ENCODE measurements at regions not wholly inside any gene's neighbourhood (a gene's known extent, or its start where the extent isn't known, plus 50 kb on each side); places are given as distances from the start of the nearest gene placed in this dataset.
A peak's percentile ranks its signal among the peaks of the same experiment; 100 is the strongest.
"Not testable (repeated sequence)": the region's sequence is repeated elsewhere in the genome, so short reads cannot be mapped to it uniquely, and the experiment has no call there.

DNA sequence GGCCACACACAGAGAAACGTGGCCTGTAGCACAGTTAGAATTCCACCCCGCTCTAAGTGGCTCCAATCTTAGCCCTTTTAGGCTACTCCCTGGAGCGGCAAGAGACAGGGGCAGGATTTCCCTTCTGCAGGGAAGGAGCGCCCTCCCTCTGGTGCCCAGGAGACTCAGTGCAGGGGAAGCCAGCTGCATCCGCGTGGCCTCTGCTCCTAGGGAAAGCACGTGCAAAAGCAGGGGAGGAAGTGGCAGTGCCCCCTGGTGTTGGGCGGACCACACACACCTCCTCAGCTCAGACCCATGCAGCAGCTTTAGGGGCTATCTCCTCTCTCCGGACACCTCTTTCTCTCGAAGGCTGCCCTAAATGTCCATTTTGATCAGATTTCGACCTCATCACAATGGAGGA lies 50.0 kb downstream of the SPRING1 start:
- peak; percentile 54 for DNase-seq

DNA sequence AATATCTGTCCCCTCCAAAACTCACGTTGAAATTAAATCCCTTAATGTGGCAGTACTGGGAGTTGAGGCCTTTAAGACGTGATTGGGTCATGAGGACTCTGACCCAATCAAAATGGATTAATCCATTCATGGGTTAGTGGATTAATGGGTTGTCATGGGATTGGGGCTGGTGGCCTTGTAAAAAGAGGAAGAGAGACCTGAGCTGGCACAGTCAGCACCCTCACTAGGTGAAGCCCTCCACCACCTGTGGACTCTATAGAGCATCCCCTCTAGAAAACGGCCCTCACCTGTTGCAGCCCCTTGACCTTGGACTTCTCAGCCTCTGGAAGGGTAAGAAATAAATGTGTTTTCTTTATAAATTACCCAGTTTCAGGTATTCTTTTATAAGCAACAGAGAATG lies 53.0 kb downstream of the SPRING1 start:
- no peak for DNase-seq

DNA sequence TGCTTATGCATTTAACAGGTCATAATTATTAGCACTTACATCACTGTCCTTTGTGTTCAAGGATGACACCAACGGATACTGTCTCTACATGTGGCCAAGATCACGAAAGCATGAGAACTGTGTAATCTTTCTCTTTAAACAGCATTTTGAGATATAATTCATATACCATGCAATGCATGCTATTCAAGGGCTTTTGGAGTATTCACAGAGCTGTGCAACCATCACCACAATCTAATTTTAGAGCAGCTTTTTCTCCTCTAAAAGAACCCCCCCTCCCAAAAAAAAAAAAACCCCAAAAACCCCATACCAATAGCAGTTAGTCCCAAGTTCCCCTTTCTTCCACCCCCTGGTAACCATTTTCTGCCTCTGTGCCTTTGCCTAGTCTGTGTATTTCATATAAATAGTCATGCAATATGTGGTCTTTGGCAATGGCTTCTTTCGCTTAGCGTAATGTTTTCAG lies 60.6 kb downstream of the SPRING1 start:
- peak; percentile 94 for DNase-seq

DNA sequence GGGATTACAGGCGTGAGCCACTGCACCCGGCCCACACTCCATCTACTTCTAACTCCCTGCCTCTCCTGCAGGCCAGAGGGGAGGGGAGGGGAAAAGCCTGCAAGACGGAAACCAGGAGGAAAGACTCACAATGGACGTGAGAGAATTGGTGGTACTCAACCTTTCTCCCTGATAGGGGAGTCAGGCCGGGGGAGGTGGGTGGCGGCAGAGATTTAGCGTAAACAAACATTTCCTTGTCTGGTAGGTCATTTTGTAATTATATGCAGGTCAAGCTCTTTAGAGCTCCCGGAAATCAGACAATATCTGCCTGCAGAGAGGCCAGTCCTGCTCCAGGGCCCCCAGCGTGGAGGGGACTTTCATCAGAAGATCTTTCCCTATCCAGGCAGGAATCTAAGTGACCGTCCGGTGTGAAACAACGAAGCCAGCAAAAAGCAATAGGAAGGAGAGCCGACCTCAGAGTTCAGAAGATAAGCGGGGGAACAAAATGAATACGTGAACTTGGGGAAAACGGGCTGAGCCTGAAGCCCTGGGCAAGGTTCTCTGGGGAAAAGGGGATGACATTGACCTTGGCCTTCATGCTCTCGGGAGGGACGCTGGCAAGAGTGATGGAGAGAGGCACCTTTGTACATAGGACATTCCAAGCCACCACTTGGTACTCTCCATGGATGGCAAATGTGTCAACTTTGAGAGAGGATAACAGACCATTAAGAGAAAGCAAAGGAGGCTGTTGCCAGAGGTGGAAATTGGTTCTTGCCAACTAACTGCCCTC lies 62.3 kb downstream of the SPRING1 start:
- DNase-seq, result no peak

GRCh38 chr12:116674643-116675183 lies 63.2 kb downstream of the SPRING1 start:
- no peak for DNase-seq

DNA sequence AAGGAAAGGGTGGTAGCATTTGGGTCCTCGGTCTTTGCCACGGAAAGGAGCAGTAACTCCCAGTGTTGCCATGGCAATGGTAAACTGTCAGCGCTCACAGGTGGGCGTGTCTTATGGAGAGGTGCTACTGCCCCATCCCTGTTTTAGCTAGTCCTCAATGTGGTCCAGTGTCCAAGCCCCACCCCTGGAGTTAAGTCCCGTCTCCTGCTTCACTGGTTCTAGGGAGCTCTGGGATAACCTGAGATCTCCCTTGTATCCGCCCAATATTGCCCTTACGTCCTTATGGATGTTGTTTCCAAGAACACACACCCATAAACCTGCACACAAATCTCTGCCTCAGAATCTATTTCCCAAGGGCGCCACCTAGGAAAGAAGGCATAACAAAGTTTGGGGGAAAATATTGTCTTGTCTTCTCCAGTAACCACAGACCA lies 64.2 kb downstream of the SPRING1 start:
- no peak for DNase-seq

DNA sequence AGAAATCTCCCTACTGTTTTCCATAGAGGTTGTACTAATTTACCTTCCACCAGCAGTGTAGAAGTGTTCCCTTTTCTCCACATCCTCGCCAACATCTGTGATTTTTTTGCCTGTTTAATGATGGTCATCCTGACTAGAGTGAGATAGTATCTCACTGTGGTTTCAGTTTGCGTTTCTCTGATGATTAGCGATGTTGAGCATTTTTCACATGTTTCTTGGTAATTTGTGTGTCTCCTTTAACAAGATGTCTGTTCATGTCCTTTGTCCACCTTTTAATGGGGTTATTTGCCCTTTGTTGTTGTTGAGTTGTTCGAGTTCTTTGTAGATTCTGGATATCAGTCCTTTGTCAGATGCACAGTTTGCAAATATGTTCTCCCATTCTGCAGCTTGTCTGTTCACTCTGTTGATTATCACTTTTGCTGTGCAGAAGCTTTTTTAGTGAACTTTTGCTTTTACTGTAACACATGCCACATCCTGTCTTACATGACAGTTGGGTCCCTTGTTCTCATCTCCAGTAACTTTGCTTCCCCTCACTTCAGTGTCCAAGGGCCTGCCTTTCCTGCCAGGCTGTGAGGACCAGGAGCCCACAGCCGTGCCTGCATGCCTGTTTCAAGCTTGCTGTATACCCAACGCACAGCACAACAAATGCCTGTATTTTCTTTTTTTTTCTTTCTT lies 64.9 kb downstream of the SPRING1 start:
- DNase-seq, result no peak

DNA sequence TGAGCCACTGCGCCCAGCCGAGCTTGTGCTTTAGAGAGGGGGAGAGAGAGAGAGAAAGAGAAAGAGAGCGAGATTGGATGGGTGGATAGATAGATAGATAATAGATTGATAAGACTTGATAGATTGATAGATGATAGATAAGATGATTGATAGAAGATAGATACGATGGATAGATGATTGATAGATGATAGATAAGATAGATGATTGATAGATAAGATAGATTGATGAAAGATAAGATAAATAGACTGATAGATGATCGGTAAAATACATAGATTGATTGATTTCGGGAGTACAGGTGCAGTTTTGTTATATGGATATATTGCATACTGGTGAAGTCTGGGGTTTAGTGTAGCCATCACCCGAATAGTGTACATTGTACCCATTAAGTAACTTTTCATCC lies 65.9 kb downstream of the SPRING1 start:
- no peak for DNase-seq

GRCh38 chr12:116670859-116671258 lies 67.0 kb downstream of the SPRING1 start:
- no peak for DNase-seq

DNA sequence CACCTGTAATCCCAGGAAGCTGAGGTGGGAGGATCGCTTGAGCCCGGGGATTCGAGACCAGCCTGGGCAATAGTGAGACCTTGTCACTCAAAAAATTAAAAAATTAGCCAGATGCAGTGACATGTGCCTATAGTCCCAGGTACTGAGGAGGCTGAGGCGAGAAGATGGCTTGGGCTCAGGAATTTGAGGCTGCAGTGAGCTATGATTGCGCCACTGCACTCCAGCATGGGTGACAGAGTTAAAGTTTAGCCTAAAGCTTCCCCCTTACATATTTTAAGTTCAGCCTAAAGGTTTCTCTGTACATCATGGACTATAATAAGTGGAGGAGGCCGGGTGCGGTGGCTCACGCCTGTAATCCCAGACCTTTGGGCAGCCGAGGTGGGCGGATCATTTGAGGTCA lies 70.1 kb downstream of the SPRING1 start:
- no peak for DNase-seq

- not testable (repeated sequence) for DNase-seq
Measured at GRCh38 chr12:116666829-116667228, 71.0 kb downstream of the SPRING1 start.

GRCh38 chr12:116666305-116666673 lies 71.6 kb downstream of the SPRING1 start:
- DNase-seq, result no peak

DNA sequence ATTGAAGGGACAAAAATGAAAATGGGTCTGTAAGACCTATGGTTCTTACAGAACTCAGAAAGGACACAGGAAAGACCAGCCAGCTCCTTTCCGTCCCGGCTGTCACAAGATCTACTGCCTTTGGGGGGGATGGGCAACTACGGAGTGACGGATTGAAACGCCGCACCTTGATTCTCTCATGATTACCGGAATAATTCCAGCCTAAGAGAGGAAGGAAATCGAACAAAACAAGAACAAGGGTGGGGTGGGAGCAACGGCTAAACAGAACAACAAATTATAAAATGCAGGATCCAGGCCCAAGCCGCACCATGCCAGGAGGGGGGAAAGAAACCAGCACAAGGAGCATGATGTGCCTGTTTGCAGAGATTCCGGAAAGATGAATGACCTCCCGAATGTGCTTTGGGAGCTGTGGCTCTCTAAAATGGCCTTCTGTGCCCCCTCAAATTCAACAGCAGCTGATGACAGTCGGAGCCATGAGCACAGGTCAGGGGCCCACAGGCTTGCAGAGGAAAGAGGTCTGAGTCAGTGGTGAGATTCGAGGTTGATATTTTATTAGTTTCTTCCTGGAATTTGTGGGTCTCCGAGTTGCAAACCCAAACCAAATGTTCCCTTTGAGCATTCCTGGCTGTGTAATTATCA lies 72.1 kb downstream of the SPRING1 start:
- no peak for DNase-seq

DNA sequence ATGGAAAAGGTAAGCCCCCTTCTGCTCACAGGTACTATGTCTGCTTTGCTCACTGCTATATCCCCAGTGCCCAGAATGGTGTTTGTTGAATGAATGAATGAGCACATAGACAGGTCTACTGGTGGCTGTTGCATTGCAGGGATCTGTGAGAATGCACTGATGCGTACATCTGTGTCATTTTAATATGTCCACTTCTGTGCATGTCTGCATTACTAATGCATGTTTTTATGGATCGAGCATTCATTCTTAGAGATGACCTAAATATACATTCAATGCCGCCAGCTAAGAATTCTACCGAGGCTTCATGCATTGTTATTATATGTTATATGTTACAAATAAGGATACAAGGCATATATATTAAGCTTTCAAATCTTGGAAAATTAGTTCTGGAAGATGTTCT lies 73.8 kb downstream of the SPRING1 start:
- DNase-seq, result no peak

GRCh38 chr12:116662612-116663144 lies 75.2 kb downstream of the SPRING1 start:
- DNase-seq, result no peak

- DNase-seq, result no peak
Measured at GRCh38 chr12:116661341-116661740, 76.5 kb downstream of the SPRING1 start.

DNA sequence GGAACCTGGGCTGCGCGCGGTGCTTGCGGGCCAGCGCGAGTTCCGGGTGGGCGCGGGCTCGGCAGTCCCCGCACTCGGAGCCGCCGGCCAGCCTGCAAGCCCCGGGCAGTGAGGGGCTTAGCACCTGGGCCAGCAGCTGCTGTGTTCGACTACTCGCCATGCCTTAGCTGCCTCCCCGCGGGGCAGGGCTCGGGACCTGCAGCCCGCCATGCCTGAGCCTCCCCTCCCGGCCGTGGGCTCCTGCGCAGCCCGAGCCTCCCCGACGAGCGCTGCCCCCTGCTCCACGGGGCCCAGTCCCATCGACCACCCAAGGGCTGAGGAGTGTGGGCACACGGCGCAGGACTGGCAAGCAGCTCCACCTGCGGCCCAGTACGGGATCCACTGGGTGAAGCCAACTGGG lies 77.1 kb downstream of the SPRING1 start:
- DNase-seq, result not testable (repeated sequence)

DNA sequence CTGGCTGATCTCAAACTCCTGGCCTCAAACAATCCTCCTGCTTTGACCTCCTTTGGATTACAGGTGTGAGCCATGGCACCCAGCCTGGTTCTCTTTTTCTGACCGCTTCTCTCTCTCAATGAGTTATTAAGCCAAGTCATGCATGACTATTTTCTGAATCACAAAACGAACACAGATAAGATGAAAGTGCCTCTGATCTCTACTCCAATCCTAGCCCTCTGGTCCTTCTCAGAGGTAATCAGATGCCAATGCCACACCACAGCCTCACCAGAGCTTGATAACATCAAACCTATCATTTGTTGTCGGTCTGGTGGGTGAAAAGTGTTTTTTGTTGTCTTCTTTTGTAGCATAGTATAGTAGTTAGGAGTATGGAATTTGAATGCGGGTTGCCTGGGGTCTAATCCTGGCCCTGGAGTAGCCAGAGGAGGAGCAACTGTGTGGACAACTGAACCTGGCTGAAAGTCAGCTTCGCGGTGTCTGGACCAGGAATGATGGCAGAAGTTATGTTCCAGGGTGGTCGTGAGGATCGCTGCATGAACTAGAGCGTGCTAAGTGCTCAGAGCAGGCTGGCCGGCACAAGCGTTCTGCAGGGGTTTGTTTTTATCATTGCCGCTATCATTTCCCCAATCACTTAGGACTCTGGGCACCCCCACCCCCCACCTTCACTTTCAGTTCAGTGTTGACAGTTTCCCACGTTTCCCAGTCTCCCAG lies 77.9 kb downstream of the SPRING1 start:
- DNase-seq, result no peak

GRCh38 chr12:116657921-116658495 lies 79.9 kb downstream of the SPRING1 start:
- no peak for DNase-seq

DNA sequence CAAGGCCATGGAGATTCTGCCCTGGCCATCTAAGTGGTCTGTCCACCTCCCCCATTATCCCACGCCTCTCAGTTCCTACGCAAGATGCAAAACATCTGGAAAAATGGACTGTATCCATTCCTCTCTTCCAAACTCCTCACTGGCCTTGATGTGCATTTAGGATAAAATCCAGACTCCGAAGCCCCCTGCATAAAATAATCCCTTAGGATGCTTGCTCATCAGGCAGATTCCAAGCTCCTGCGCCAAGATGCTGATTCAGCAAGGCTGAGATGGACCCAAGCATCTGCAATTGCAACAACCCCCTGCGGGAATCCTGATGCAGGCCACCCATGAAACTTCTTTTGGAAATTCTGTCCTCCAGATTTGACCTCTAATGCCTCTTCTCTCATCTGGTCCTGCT lies 81.6 kb downstream of the SPRING1 start:
- DNase-seq, result no peak

- no peak for DNase-seq
Measured at GRCh38 chr12:116654226-116654743, 83.6 kb downstream of the SPRING1 start.

DNA sequence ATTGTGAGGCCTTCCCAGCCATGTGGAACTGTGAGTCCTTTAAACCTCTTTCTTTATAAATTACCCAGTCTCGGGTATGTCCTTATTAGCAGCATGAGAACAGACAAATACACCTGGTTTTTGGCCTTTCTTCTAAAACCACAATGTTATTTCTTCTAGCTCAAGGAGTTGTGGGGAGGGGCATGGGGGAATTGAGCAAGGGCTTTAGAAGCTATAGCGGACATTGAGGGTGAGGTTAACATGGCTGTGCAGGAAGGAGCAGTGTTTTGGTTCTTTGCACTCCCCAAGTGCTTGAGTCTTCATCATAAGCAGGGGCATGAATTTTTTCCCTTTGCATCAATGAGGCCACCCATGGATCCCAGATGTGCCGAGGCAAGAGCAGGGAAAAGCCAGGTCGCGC lies 86.8 kb downstream of the SPRING1 start:
- DNase-seq, result no peak

Measured in inflammatory macrophage treated with lipopolysaccharide for 4 hours (primary cell).